Testis (tissue), 2 donors: ENCODE measurements at regions not wholly inside any gene's neighbourhood (a gene's known extent, or its start where the extent isn't known, plus 50 kb on each side); places are given as distances from the start of the nearest gene placed in this dataset.
A peak's percentile ranks its signal among the peaks of the same experiment; 100 is the strongest.

Source experiments
- DNase-seq: peaks from one replicate; pipeline ENCODE4 v3.0.0-alpha.2; 2019
- H3K27ac ChIP-seq, 2 donors: fragments of 200-600 bp; sonication (generic); one replicate each; pipeline ENCODE4 v1.5.1; 2019
- H3K27me3 ChIP-seq: fragments of 200-600 bp; sonication (generic); one replicate; pipeline ENCODE4 v1.5.1; 2019
- H3K36me3 ChIP-seq: fragments of 200-600 bp; sonication (generic); one replicate; pipeline ENCODE4 v1.5.1; 2017; ENCODE audit warnings: low read depth; ENCODE audit errors: missing control alignments
- H3K4me1 ChIP-seq: fragments of 200-600 bp; sonication (generic); one replicate; pipeline ENCODE4 v1.5.1; 2019
- H3K4me3 ChIP-seq, 2 donors: fragments of 200-600 bp; sonication (generic); one replicate each; pipeline ENCODE4 v1.5.1; 2017 to 2019
- H3K9me3 ChIP-seq: fragments of 200-600 bp; sonication (generic); one replicate; pipeline ENCODE4 v1.5.1; 2017
- CTCF ChIP-seq, 3 experiments: fragments of 450-650 bp in 2 of 3; fragments of 200-600 bp in 1 of 3; sonication (generic) in 1 of 3; IDR thresholded peaks; one replicate each; pipeline ENCODE4 v1.5.1; 2016 to 2019; ENCODE audit warnings: antibody characterized with exemption in 3 of 3, mild to moderate bottlenecking in 2 of 3, moderate library complexity in 1 of 3
- POLR2A ChIP-seq: fragments of 450-650 bp; IDR thresholded peaks from one replicate; pipeline ENCODE4 v1.6.1; 2017; ENCODE audit warnings: antibody characterized with exemption, mild to moderate bottlenecking, moderate library complexity
- WGBS, 2 donors: methylation state at CpG; one replicate each; pipeline ENCODE4 v1.1.5; 2018; 5-methylcytosine and 5-hydroxymethylcytosine counted together
- intact Hi-C: fragments of 100-400 bp; cut with DNase I; formaldehyde crosslinking; loops from one replicate; pipeline ENCODE4 v1.15.1; 2023; ENCODE audit warnings: low total_unique reads

- Histone ChIP-seq H3K4me1 (no peaks in the 10 kb centered on the region), H3K9me3 (no peaks in the 10 kb centered on the region), H3K36me3 (no peaks in the 10 kb centered on the region), H3K27me3 (no peaks in the 10 kb centered on the region), H3K27ac (no peak overlapping the region), H3K4me3 (peak overlapping the region in 1 of 2 donors; percentile 3)
- TF ChIP-seq POLR2A, result no peak
- no peak for TF ChIP-seq CTCF (IDR thresholded peaks at IDR 0.05)
- intact Hi-C loops, result no loop called here
- 49 to 61% methylated on average over 15 of the region's 15 CpGs for WGBS, 2 donors
- DNase-seq, result peak; percentile 23
Measured at GRCh38 chr15:69908590-69909420, 188.9 kb downstream of the TLE3 start.

GRCh38 chr15:69909719-69910444 lies 187.8 kb downstream of the TLE3 start:
- no peaks in the 10 kb centered on the region for H3K4me1 ChIP-seq
- H3K4me3 ChIP-seq, result peak overlapping the region in 1 of 2 donors; percentile 3
- no peaks in the 10 kb centered on the region for H3K27me3 ChIP-seq
- no peak for TF ChIP-seq POLR2A
- peak; percentile 73 for DNase-seq
- intact Hi-C loops, result no loop called here
- 43 to 46% methylated on average over 7 of the region's 7 CpGs for WGBS, 2 donors
- no peaks in the 10 kb centered on the region for H3K9me3 ChIP-seq
- no peak overlapping the region for H3K27ac ChIP-seq
- H3K36me3 ChIP-seq, result no peaks in the 10 kb centered on the region

GRCh38 chr15:69910514-69910913 lies 187.2 kb downstream of the TLE3 start:
- no peak for DNase-seq
- intact Hi-C loops, result no loop called here

GRCh38 chr15:69912116-69912515 lies 185.6 kb downstream of the TLE3 start:
- no peak overlapping the region for H3K27ac ChIP-seq
- no peak for TF ChIP-seq POLR2A
- no peak for TF ChIP-seq CTCF (IDR thresholded peaks at IDR 0.05)
- no peaks in the 10 kb centered on the region for H3K9me3 ChIP-seq
- H3K27me3 ChIP-seq, result no peaks in the 10 kb centered on the region
- H3K4me3 ChIP-seq, result no peak overlapping the region
- no peaks in the 10 kb centered on the region for H3K36me3 ChIP-seq
- intact Hi-C loops, result no loop called here
- WGBS, 2 donors, result 89 to 90% methylated on average over 3 of the region's 3 CpGs
- no peak for DNase-seq
- H3K4me1 ChIP-seq, result no peaks in the 10 kb centered on the region

More at GRCh38 chr15:69910514-69910913, 187.2 kb downstream of the TLE3 start:
- TF ChIP-seq POLR2A (no peak), CTCF (IDR thresholded peaks at IDR 0.05) (no peak)
- no peaks in the 10 kb centered on the region for H3K27me3 ChIP-seq
- no peaks in the 10 kb centered on the region for H3K36me3 ChIP-seq
- no peak overlapping the region for H3K4me3 ChIP-seq
- H3K4me1 ChIP-seq, result no peaks in the 10 kb centered on the region
- WGBS, 2 donors, result 68 to 76% methylated on average over 2 of the region's 2 CpGs
- H3K9me3 ChIP-seq, result no peaks in the 10 kb centered on the region
- no peak overlapping the region for H3K27ac ChIP-seq

GRCh38 chr15:69914040-69914439 lies 183.7 kb downstream of the TLE3 start:
- H3K27ac ChIP-seq, result no peak overlapping the region
- no peaks in the 10 kb centered on the region for H3K4me1 ChIP-seq
- no peak for DNase-seq
- no peak overlapping the region for H3K4me3 ChIP-seq
- H3K9me3 ChIP-seq, result no peaks in the 10 kb centered on the region
- no peak for TF ChIP-seq POLR2A
- no peak for TF ChIP-seq CTCF (IDR thresholded peaks at IDR 0.05)
- no peaks in the 10 kb centered on the region for H3K27me3 ChIP-seq
- H3K36me3 ChIP-seq, result no peaks in the 10 kb centered on the region
- intact Hi-C loops, result no loop called here
- 80 to 81% methylated on average over 9 of the region's 9 CpGs for WGBS, 2 donors
